ENCODE measurements at regions not wholly inside any gene's neighbourhood (a gene's known extent, or its start where the extent isn't known, plus 50 kb on each side); places are given as distances from the start of the nearest gene placed in this dataset.

DNA sequence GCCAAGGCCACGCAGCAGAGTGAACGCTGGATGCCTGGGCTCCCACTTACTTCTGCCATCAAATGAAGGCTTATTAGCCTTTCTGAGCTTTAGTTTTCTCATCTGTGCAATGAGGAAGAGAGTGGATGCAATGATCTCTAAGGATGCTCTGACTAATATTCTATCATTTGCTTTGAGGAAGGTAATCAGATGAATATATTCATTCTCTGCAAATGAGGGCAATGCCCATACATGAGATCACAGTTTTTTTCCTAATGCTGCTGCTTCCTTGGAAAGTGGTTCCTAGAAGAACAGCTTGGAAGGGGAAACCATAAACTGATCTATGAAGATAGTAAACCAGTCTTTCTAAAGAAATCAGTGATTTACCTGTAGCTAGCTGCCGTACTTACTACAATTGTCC lies 152.4 kb downstream of the NSG2 start:
- TF ChIP-seq, protein P1, sequence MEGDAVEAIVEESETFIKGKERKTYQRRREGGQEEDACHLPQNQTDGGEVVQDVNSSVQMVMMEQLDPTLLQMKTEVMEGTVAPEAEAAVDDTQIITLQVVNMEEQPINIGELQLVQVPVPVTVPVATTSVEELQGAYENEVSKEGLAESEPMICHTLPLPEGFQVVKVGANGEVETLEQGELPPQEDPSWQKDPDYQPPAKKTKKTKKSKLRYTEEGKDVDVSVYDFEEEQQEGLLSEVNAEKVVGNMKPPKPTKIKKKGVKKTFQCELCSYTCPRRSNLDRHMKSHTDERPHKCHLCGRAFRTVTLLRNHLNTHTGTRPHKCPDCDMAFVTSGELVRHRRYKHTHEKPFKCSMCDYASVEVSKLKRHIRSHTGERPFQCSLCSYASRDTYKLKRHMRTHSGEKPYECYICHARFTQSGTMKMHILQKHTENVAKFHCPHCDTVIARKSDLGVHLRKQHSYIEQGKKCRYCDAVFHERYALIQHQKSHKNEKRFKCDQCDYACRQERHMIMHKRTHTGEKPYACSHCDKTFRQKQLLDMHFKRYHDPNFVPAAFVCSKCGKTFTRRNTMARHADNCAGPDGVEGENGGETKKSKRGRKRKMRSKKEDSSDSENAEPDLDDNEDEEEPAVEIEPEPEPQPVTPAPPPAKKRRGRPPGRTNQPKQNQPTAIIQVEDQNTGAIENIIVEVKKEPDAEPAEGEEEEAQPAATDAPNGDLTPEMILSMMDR (conservative IDR thresholded peaks at IDR 0.05; ENCODE audit: low read length): no peak
- TF ChIP-seq EZH2phosphoT487 (IDR thresholded peaks at IDR 0.05; ENCODE audit: borderline replicate concordance, low read depth, low read length): no peak

All from OCI-LY7 (cell line).